Mesothelial cell of epicardium (in vitro differentiated cells): ENCODE measurements at regions not wholly inside any gene's neighbourhood (a gene's known extent, or its start where the extent isn't known, plus 50 kb on each side); places are given as distances from the start of the nearest gene placed in this dataset.
"Not testable (repeated sequence)": the region's sequence is repeated elsewhere in the genome, so short reads cannot be mapped to it uniquely, and the experiment has no call there.

Source experiments
- DNase-seq, 2 experiments: peaks; one replicate each; pipeline ENCODE4 v3.0.0; 2021; ENCODE audit warnings: low spot score in 2 of 2; ENCODE audit not compliant: unreplicated experiment in 2 of 2
- H3K27ac Mint-ChIP-seq: 2 replicates; pipeline ENCODE4 v1.8.0; 2021; ENCODE audit warnings: mixed read lengths
- H3K27me3 Mint-ChIP-seq: 2 replicates; pipeline ENCODE4 v1.8.0; 2021; ENCODE audit warnings: low read depth, mixed read lengths
- H3K36me3 Mint-ChIP-seq: 2 replicates; pipeline ENCODE4 v1.8.0; 2021; ENCODE audit warnings: mixed read lengths
- H3K4me1 Mint-ChIP-seq: 2 replicates; pipeline ENCODE4 v1.8.0; 2021; ENCODE audit warnings: mixed read lengths
- H3K4me3 Mint-ChIP-seq: 2 replicates; pipeline ENCODE4 v1.8.0; 2021; ENCODE audit warnings: mild to moderate bottlenecking, moderate library complexity, mixed read lengths
- H3K9me3 Mint-ChIP-seq: 2 replicates; pipeline ENCODE4 v1.8.0; 2021; ENCODE audit warnings: mixed read lengths
- CTCF ChIP-seq: fragments of 200-600 bp; sonication (generic); IDR thresholded peaks from one replicate; pipeline ENCODE4 v1.5.0; 2021; ENCODE audit warnings: antibody characterized with exemption; ENCODE audit not compliant: unreplicated experiment

GRCh38 chr14:82689948-82690347 is 1156.3 kb upstream of the SEL1L start:
- DNase-seq, result no peak
- Mint-ChIP-seq H3K27ac (no peak overlapping the region), H3K36me3 (no peaks in the 10 kb centered on the region), H3K9me3 (no peaks in the 10 kb centered on the region), H3K4me1 (no peaks in the 10 kb centered on the region), H3K27me3 (peaks cover 1% of the 10 kb centered on the region), H3K4me3 (no peak overlapping the region)
- no peak for TF ChIP-seq CTCF

- not testable (repeated sequence) for H3K9me3 Mint-ChIP-seq, H3K4me3 Mint-ChIP-seq, H3K27ac Mint-ChIP-seq, H3K4me1 Mint-ChIP-seq, H3K27me3 Mint-ChIP-seq, H3K36me3 Mint-ChIP-seq, DNase-seq
Observed at GRCh38 chr14:82691191-82691590, 1157.5 kb upstream of the SEL1L start.

GRCh38 chr14:82694820-82695219 is 1161.2 kb upstream of the SEL1L start:
- Mint-ChIP-seq H3K27ac (no peak overlapping the region), H3K4me3 (no peak overlapping the region), H3K27me3 (no peaks in the 10 kb centered on the region), H3K4me1 (no peaks in the 10 kb centered on the region), H3K9me3 (no peaks in the 10 kb centered on the region), H3K36me3 (no peaks in the 10 kb centered on the region)
- DNase-seq, result no peak
- TF ChIP-seq CTCF, result no peak

GRCh38 chr14:82704218-82704617 is 1170.6 kb upstream of the SEL1L start:
- DNase-seq, result no peak
- Mint-ChIP-seq H3K9me3 (peaks cover 41% of the 10 kb centered on the region), H3K36me3 (peaks cover 2% of the 10 kb centered on the region), H3K27me3 (peaks cover 2% of the 10 kb centered on the region), H3K4me1 (no peaks in the 10 kb centered on the region), H3K27ac (no peak overlapping the region), H3K4me3 (no peak overlapping the region)
- TF ChIP-seq CTCF, result no peak

GRCh38 chr14:82710267-82710841 is 1176.7 kb upstream of the SEL1L start:
- peaks cover 6% of the 10 kb centered on the region for H3K4me1 Mint-ChIP-seq
- peak; percentile 70 for TF ChIP-seq CTCF
- H3K9me3 Mint-ChIP-seq, result peaks cover 23% of the 10 kb centered on the region
- peaks cover 2% of the 10 kb centered on the region for H3K36me3 Mint-ChIP-seq
- H3K27me3 Mint-ChIP-seq, result no peaks in the 10 kb centered on the region
- no peak overlapping the region for H3K27ac Mint-ChIP-seq
- no peak overlapping the region for H3K4me3 Mint-ChIP-seq
- peak; percentile 24 to 63 for DNase-seq

GRCh38 chr14:82719617-82720016 is 1186.0 kb upstream of the SEL1L start:
- H3K4me3 Mint-ChIP-seq, result no peak overlapping the region
- H3K36me3 Mint-ChIP-seq, result no peaks in the 10 kb centered on the region
- no peak for TF ChIP-seq CTCF
- peaks cover 18% of the 10 kb centered on the region for H3K4me1 Mint-ChIP-seq
- peak overlapping the region; percentile 93 for H3K27ac Mint-ChIP-seq
- no peaks in the 10 kb centered on the region for H3K27me3 Mint-ChIP-seq
- no peak for DNase-seq
- H3K9me3 Mint-ChIP-seq, result no peaks in the 10 kb centered on the region
